GM12878 (cell line): ENCODE measurements at regions not wholly inside any gene's neighbourhood (a gene's known extent, or its start where the extent isn't known, plus 50 kb on each side); places are given as distances from the start of the nearest gene placed in this dataset.

Experiments
- ATAC-seq: fragments of 200-7000 bp; cut with Tn5 transposase; 3 replicates; pipeline ENCODE4 v1.9.1; 2020; ENCODE audit warnings: mild to moderate bottlenecking, moderate library complexity
- BruUV-seq: library from RNA; stranded (reverse); fragments of 400-500 nt; replicated peaks from 2 replicates; lab custom pipeline; 2021; lab: Mats Ljungman, UMichigan
- CTCF ChIA-PET: fragments of 300-600 bp; sonication (Branson Sonifier 250); formaldehyde crosslinking; extraction: SDS; loops from one replicate; lab custom pipeline; 2021; ENCODE audit warnings: inconsistent platforms; lab: Yijun Ruan, JAX
- POLR2A ChIA-PET: fragments of 350-600 bp; formaldehyde crosslinking; extraction: SDS; loops from one replicate; lab custom pipeline; 2021; ENCODE audit warnings: inconsistent platforms; lab: Charles Lee
- RAD21 ChIA-PET: fragments of 300-600 bp; sonication (Branson Sonifier 250); formaldehyde crosslinking; loops from one replicate; lab custom pipeline; 2023; ENCODE audit warnings: antibody characterized with exemption; ENCODE audit not compliant: unreplicated experiment; lab: Charles Lee
- SMC1A ChIA-PET: fragments of 300-600 bp; sonication (Branson Sonifier 250); formaldehyde crosslinking; loops from one replicate; lab custom pipeline; 2023; ENCODE audit not compliant: unreplicated experiment, uncharacterized antibody; lab: Charles Lee
- DNase-seq: peaks from one replicate; pipeline ENCODE4 v3.0.0-alpha.2; 2011; ENCODE audit warnings: low read depth, low spot score
- FAIRE-seq: peaks from 3 replicates; lab custom pipeline; 2011; peaks lifted over from hg19 to GRCh38; lab: Jason Lieb, UNC
- H2AFZ ChIP-seq: 2 replicates; pipeline ENCODE4 v1.6.0; 2011; ENCODE audit warnings: low read depth, low read length, control low read depth; ENCODE audit not compliant: control insufficient read depth
- H3K27ac ChIP-seq: 2 replicates; pipeline ENCODE4 v1.5.1; 2011; ENCODE audit warnings: control low read depth; ENCODE audit not compliant: control insufficient read depth, insufficient read depth
- H3K27me3 ChIP-seq, 2 experiments: replicated peaks in 1 of 2; 2 replicates each; pipeline versions ENCODE4 v1.6.0 to v1.6.1; 2011; ENCODE audit warnings: low read length in 1 of 2; ENCODE audit not compliant: control insufficient read depth in 2 of 2, insufficient read depth in 2 of 2
- H3K36me3 ChIP-seq, 2 experiments: 2 replicates each; pipeline ENCODE4 v1.5.1; 2011; ENCODE audit warnings: low read length in 1 of 2; ENCODE audit not compliant: control insufficient read depth in 2 of 2, insufficient read depth in 2 of 2
- H3K4me1 ChIP-seq: 2 replicates; pipeline ENCODE4 v1.6.1; 2011; ENCODE audit warnings: mild to moderate bottlenecking, low read length, moderate library complexity, mixed read lengths; ENCODE audit not compliant: control insufficient read depth, insufficient read depth
- H3K4me2 ChIP-seq: 2 replicates; pipeline ENCODE4 v1.6.0; 2011; ENCODE audit warnings: control low read depth; ENCODE audit not compliant: control insufficient read depth, insufficient read depth
- H3K4me3 ChIP-seq: fragments of 200-600 bp; sonication (generic); 2 replicates; pipeline ENCODE4 v1.5.1; 2016
- H3K79me2 ChIP-seq: 2 replicates; pipeline ENCODE4 v1.6.0; 2011; ENCODE audit warnings: low read length; ENCODE audit not compliant: control insufficient read depth, insufficient read depth
- H3K9ac ChIP-seq: 2 replicates; pipeline ENCODE4 v1.8.0; 2011; ENCODE audit warnings: low read length, control low read depth, mixed read lengths; ENCODE audit not compliant: control insufficient read depth, insufficient read depth
- H3K9me3 ChIP-seq: replicated peaks from 3 replicates; pipeline ENCODE4 v1.5.1; 2011; ENCODE audit warnings: mild to moderate bottlenecking, low read length; ENCODE audit not compliant: control insufficient read depth, insufficient read depth
- H4K20me1 ChIP-seq: 2 replicates; pipeline ENCODE4 v1.6.0; 2011; ENCODE audit not compliant: control insufficient read depth, insufficient read depth
- CEBPB ChIP-seq, 2 experiments: fragments of 150-350 bp in 1 of 2; IDR thresholded peaks; 2 replicates each; pipeline ENCODE4 v1.6.1; 2012 to 2014; ENCODE audit warnings: low read depth in 2 of 2, low read length in 2 of 2, borderline replicate concordance in 1 of 2, inconsistent platforms in 1 of 2
- WGBS: methylation state at CpG from one replicate; pipeline ENCODE4 v1.1.6; 2016; ENCODE audit warnings: low lambda C conversion rate; ENCODE audit not compliant: insufficient replicate concordance, insufficient coverage; ENCODE audit errors: missing lambda C conversion rate; 5-methylcytosine and 5-hydroxymethylcytosine counted together
- in situ Hi-C: fragments of 300-500 bp; cut with MboI; formaldehyde crosslinking; loops from 9 replicates; pipeline ENCODE4 v1.14.3; 2018; ENCODE audit warnings: mixed read lengths
- intact Hi-C: fragments of 100-400 bp; cut with micrococcal nuclease; formaldehyde crosslinking; loops from one replicate; pipeline ENCODE4 v1.14.2; 2022; ENCODE audit not compliant: unreplicated experiment
- TF ChIP-seq, protein P1 (sequence below): fragments of 450-650 bp; IDR thresholded peaks from 2 replicates; pipeline ENCODE4 v1.6.1; 2016; ENCODE audit warnings: mild to moderate bottlenecking, moderate library complexity, borderline replicate concordance

DNA sequence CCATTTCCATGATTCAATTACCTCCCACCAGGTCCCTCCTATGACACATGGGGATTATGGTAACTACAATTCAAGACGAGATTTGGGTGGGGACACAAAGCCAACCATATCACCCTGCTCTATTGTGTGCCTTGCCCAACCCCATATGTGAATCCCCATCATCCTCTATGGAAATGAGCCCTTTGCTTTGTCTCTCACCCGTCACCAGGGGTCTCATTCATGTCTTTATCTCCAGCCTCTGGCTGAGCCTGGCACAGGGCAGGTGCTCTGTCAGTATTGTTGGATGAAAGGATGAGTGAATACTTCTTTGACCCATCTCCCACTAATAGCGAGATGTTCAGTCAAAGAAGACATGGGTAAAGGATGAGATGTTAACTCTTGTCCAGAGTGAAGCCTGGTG lies 116.6 kb upstream of the LGALSL start:
- no peak for DNase-seq
- intact Hi-C loops: no loop called here
- TF ChIP-seq, protein P1, sequence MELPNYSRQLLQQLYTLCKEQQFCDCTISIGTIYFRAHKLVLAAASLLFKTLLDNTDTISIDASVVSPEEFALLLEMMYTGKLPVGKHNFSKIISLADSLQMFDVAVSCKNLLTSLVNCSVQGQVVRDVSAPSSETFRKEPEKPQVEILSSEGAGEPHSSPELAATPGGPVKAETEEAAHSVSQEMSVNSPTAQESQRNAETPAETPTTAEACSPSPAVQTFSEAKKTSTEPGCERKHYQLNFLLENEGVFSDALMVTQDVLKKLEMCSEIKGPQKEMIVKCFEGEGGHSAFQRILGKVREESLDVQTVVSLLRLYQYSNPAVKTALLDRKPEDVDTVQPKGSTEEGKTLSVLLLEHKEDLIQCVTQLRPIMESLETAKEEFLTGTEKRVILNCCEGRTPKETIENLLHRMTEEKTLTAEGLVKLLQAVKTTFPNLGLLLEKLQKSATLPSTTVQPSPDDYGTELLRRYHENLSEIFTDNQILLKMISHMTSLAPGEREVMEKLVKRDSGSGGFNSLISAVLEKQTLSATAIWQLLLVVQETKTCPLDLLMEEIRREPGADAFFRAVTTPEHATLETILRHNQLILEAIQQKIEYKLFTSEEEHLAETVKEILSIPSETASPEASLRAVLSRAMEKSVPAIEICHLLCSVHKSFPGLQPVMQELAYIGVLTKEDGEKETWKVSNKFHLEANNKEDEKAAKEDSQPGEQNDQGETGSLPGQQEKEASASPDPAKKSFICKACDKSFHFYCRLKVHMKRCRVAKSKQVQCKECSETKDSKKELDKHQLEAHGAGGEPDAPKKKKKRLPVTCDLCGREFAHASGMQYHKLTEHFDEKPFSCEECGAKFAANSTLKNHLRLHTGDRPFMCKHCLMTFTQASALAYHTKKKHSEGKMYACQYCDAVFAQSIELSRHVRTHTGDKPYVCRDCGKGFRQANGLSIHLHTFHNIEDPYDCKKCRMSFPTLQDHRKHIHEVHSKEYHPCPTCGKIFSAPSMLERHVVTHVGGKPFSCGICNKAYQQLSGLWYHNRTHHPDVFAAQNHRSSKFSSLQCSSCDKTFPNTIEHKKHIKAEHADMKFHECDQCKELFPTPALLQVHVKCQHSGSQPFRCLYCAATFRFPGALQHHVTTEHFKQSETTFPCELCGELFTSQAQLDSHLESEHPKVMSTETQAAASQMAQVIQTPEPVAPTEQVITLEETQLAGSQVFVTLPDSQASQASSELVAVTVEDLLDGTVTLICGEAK: no peak
- no peak for TF ChIP-seq CEBPB (IDR thresholded peaks at IDR 0.05; ENCODE audit: borderline replicate concordance in 1 of 2, low read depth in 2 of 2, low read length in 2 of 2)
- TF ChIP-seq, all 136 proteins: peak for 0
- no TSS peak for BruUV-seq
- CTCF ChIA-PET: interaction anchor here (3.2 kb wide), 1 partner anchor 150 kb away, joined by 15 read pairs; no protein-coding TSS in a partner anchor
- Histone ChIP-seq H3K4me2 (no peak overlapping the region), H3K79me2 (no peaks in the 10 kb centered on the region), H3K36me3 (no peaks in the 10 kb centered on the region), H4K20me1 (no peaks in the 10 kb centered on the region), H3K4me1 (no peaks in the 10 kb centered on the region; the same call in 1 of the 2 replicates), H3K27me3 (no peaks in the 10 kb centered on the region), H3K4me3 (no peak overlapping the region), H3K9ac (no peak overlapping the region), H3K9me3 (no peaks in the 10 kb centered on the region; the same call in 2 of the 3 replicates), H3K27ac (no peak overlapping the region), H2AFZ (no peak overlapping the region)
- POLR2A ChIA-PET: no interaction called here
- WGBS: 67% methylated on average over 3 of the region's 3 CpGs
- no peak for FAIRE-seq
- in situ Hi-C loops: no loop called here
- SMC1A ChIA-PET: interaction anchor here (1.3 to 1.5 kb wide), 2 partner anchors 148 to 151 kb away, joined by 3 to 4 read pairs; no protein-coding TSS in a partner anchor
- no peak for ATAC-seq
- RAD21 ChIA-PET: interaction anchor here (1.3 to 1.7 kb wide), 2 partner anchors 10 to 288 kb away, joined by 3 to 4 read pairs; no protein-coding TSS in a partner anchor
